ENCODE measurements at regions not wholly inside any gene's neighbourhood (a gene's known extent, or its start where the extent isn't known, plus 50 kb on each side); places are given as distances from the start of the nearest gene placed in this dataset.

DNA sequence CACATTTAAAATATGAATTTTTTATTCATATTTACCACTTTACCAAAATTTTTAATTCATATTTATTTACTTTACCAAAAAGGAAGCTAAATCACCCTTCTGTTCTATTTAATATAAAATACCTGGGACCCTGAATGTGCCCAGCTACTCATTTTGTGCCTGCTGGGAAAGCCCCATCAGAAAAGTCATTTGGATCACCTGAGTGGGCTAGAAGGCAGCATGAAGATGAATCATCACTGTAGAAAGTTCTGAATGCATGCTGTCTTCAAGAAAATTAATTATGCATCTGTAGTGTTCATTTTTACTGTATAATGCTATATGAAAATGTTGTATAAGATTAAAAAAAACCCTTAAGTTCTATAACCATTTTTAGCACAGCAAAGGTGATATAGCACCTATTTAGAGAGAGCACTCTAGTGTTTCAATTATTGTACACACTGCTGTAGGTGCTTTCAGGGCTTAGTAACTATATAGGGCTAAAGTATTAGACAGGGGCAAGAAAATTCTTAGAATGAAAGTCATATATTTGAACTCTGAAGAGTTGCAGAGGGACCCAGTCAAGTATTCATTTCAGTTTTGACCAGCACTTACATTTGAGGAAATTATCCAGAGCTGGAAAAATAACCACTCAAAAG lies 175.1 kb downstream of the NFKBIZ start:
- TF ChIP-seq SPI1 (IDR thresholded peaks at IDR 0.05; ENCODE audit: borderline replicate concordance, low read depth) (no peak), POLR2AphosphoS5 (IDR thresholded peaks at IDR 0.05; ENCODE audit: low read depth) (no peak), GABPA (IDR thresholded peaks at IDR 0.05; ENCODE audit: low read depth) (no peak)
- TF ChIP-seq, protein P1, sequence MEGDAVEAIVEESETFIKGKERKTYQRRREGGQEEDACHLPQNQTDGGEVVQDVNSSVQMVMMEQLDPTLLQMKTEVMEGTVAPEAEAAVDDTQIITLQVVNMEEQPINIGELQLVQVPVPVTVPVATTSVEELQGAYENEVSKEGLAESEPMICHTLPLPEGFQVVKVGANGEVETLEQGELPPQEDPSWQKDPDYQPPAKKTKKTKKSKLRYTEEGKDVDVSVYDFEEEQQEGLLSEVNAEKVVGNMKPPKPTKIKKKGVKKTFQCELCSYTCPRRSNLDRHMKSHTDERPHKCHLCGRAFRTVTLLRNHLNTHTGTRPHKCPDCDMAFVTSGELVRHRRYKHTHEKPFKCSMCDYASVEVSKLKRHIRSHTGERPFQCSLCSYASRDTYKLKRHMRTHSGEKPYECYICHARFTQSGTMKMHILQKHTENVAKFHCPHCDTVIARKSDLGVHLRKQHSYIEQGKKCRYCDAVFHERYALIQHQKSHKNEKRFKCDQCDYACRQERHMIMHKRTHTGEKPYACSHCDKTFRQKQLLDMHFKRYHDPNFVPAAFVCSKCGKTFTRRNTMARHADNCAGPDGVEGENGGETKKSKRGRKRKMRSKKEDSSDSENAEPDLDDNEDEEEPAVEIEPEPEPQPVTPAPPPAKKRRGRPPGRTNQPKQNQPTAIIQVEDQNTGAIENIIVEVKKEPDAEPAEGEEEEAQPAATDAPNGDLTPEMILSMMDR (IDR thresholded peaks at IDR 0.05; ENCODE audit: insufficient read depth, low read length), result no peak
- TF ChIP-seq, protein P2, sequence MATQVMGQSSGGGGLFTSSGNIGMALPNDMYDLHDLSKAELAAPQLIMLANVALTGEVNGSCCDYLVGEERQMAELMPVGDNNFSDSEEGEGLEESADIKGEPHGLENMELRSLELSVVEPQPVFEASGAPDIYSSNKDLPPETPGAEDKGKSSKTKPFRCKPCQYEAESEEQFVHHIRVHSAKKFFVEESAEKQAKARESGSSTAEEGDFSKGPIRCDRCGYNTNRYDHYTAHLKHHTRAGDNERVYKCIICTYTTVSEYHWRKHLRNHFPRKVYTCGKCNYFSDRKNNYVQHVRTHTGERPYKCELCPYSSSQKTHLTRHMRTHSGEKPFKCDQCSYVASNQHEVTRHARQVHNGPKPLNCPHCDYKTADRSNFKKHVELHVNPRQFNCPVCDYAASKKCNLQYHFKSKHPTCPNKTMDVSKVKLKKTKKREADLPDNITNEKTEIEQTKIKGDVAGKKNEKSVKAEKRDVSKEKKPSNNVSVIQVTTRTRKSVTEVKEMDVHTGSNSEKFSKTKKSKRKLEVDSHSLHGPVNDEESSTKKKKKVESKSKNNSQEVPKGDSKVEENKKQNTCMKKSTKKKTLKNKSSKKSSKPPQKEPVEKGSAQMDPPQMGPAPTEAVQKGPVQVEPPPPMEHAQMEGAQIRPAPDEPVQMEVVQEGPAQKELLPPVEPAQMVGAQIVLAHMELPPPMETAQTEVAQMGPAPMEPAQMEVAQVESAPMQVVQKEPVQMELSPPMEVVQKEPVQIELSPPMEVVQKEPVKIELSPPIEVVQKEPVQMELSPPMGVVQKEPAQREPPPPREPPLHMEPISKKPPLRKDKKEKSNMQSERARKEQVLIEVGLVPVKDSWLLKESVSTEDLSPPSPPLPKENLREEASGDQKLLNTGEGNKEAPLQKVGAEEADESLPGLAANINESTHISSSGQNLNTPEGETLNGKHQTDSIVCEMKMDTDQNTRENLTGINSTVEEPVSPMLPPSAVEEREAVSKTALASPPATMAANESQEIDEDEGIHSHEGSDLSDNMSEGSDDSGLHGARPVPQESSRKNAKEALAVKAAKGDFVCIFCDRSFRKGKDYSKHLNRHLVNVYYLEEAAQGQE (IDR thresholded peaks at IDR 0.05; ENCODE audit: insufficient replicate concordance, low read depth), result no peak
- no peak for DNase-seq (ENCODE audit: low read depth in 1 of 2, low spot score in 1 of 2)
- H3K27ac ChIP-seq (replicated peaks), result no peak overlapping the region
- no peak overlapping the region for H3K4me3 ChIP-seq (replicated peaks; ENCODE audit: insufficient read depth, low read length)
- H3K27me3 ChIP-seq (ENCODE audit: insufficient read depth, poor library complexity, severe bottlenecking), result no peaks in the 10 kb centered on the region

GRCh38 chr3:102025606-102026270 lies 176.4 kb downstream of the NFKBIZ start:
- no peak overlapping the region for H3K27ac ChIP-seq (replicated peaks)
- no peak for TF ChIP-seq SPI1 (IDR thresholded peaks at IDR 0.05; ENCODE audit: borderline replicate concordance, low read depth)
- no peak overlapping the region for H3K4me3 ChIP-seq (replicated peaks; ENCODE audit: insufficient read depth, low read length)
- no peak for DNase-seq (ENCODE audit: low read depth in 1 of 2, low spot score in 1 of 2)
- H3K27me3 ChIP-seq (ENCODE audit: insufficient read depth, poor library complexity, severe bottlenecking), result no peaks in the 10 kb centered on the region

- DNase-seq (ENCODE audit: low read depth in 1 of 2, low spot score in 1 of 2), result peak; percentile 6 to 49
- no peak overlapping the region for H3K4me3 ChIP-seq (replicated peaks; ENCODE audit: insufficient read depth, low read length)
- no peaks in the 10 kb centered on the region for H3K27me3 ChIP-seq (ENCODE audit: insufficient read depth, poor library complexity, severe bottlenecking)
- no peak overlapping the region for H3K27ac ChIP-seq (replicated peaks)
- TF ChIP-seq SPI1 (IDR thresholded peaks at IDR 0.05; ENCODE audit: borderline replicate concordance, low read depth), result no peak
- no peak for TF ChIP-seq GABPA (IDR thresholded peaks at IDR 0.05; ENCODE audit: low read depth)
- TF ChIP-seq, protein P1 (IDR thresholded peaks at IDR 0.05; ENCODE audit: insufficient read depth, low read length), result no peak
- TF ChIP-seq, protein P2 (IDR thresholded peaks at IDR 0.05; ENCODE audit: insufficient replicate concordance, low read depth), result no peak
- no peak for TF ChIP-seq POLR2AphosphoS5 (IDR thresholded peaks at IDR 0.05; ENCODE audit: low read depth)
These were observed 177.3 kb downstream of the NFKBIZ start for GRCh38 chr3:102026656-102027055.

- no peak for DNase-seq (ENCODE audit: low read depth in 1 of 2, low spot score in 1 of 2)
- H3K27ac ChIP-seq (replicated peaks), result no peak overlapping the region
- TF ChIP-seq, protein P1 (IDR thresholded peaks at IDR 0.05; ENCODE audit: insufficient read depth, low read length), result no peak
- no peak for TF ChIP-seq SPI1 (IDR thresholded peaks at IDR 0.05; ENCODE audit: borderline replicate concordance, low read depth)
- TF ChIP-seq POLR2AphosphoS5 (IDR thresholded peaks at IDR 0.05; ENCODE audit: low read depth), result no peak
- no peak for TF ChIP-seq GABPA (IDR thresholded peaks at IDR 0.05; ENCODE audit: low read depth)
- TF ChIP-seq, protein P2 (IDR thresholded peaks at IDR 0.05; ENCODE audit: insufficient replicate concordance, low read depth), result no peak
These were observed 181.3 kb downstream of the NFKBIZ start for GRCh38 chr3:102030661-102031060.

More at GRCh38 chr3:102030661-102031060, 181.3 kb downstream of the NFKBIZ start:
- H3K27me3 ChIP-seq (ENCODE audit: insufficient read depth, poor library complexity, severe bottlenecking), result no peaks in the 10 kb centered on the region
- H3K4me3 ChIP-seq (replicated peaks; ENCODE audit: insufficient read depth, low read length), result no peak overlapping the region

All from HL-60 (cell line).